GM12891 (cell line): ENCODE measurements at regions not wholly inside any gene's neighbourhood (a gene's known extent, or its start where the extent isn't known, plus 50 kb on each side); places are given as distances from the start of the nearest gene placed in this dataset.

Source experiments
- PAX5 ChIP-seq: IDR thresholded peaks from 2 replicates; pipeline ENCODE4 v1.6.1; 2011; ENCODE audit warnings: low read length, moderate library complexity, mild to moderate bottlenecking; ENCODE audit not compliant: insufficient read depth, severe bottlenecking
- POLR2A ChIP-seq: IDR thresholded peaks from 2 replicates; pipeline ENCODE4 v1.6.1; 2011; ENCODE audit warnings: low read depth, low read length, control low read depth
- POLR2AphosphoS5 ChIP-seq: IDR thresholded peaks from 2 replicates; pipeline ENCODE4 v1.6.1; 2011; ENCODE audit warnings: low read depth, low read length, control low read depth
- TAF1 ChIP-seq: IDR thresholded peaks from 2 replicates; pipeline ENCODE4 v1.6.1; 2011; ENCODE audit warnings: low read depth, low read length, control low read depth

DNA sequence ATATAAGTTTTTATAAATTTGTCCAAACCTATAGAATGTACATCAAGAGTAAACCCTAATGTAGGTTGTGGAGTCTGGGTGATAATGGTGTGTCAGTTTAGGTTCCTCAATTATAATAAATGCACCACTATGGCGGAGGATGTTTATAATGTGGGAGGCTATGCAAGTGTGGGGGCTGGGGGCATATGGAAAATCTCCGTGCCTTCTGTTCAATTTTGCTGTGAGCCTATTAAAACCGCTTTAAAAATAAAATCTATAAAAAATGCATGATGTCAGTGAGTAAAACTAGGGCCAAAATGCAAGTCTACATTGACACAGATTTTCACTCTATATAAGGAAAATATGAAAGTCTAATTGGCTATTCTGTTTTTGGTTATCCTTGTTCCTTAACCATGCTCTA lies 774.9 kb upstream of the ALCAM start:
- no peak for TF ChIP-seq POLR2A
- no peak for TF ChIP-seq POLR2AphosphoS5
- TF ChIP-seq TAF1 = no peak
- no peak for TF ChIP-seq PAX5
